Panc1 (cell line): ENCODE measurements at regions not wholly inside any gene's neighbourhood (a gene's known extent, or its start where the extent isn't known, plus 50 kb on each side); places are given as distances from the start of the nearest gene placed in this dataset.
"Not testable (repeated sequence)": the region's sequence is repeated elsewhere in the genome, so short reads cannot be mapped to it uniquely, and the experiment has no call there.

ENCODE experiments used
- ATAC-seq: fragments of 200-7000 bp; cut with Tn5 transposase; 2 replicates; pipeline ENCODE4 v1.9.1; 2020; ENCODE audit warnings: mild to moderate bottlenecking, moderate library complexity
- BruUV-seq: library from RNA; stranded (reverse); fragments of 400-500 nt; replicated peaks from 2 replicates; lab custom pipeline; 2021; lab: Mats Ljungman, UMichigan
- CTCF ChIA-PET: fragments of 300-600 bp; sonication (Branson Sonifier 250); formaldehyde crosslinking; loops from one replicate; lab custom pipeline; 2022; ENCODE audit warnings: antibody characterized with exemption; lab: Charles Lee
- POLR2A ChIA-PET: fragments of 300-600 bp; sonication (Branson Sonifier 250); formaldehyde crosslinking; loops from one replicate; lab custom pipeline; 2022; ENCODE audit warnings: antibody characterized with exemption; lab: Charles Lee
- DNase-seq: peaks from one replicate; pipeline ENCODE4 v3.0.0-alpha.2; 2010; ENCODE audit warnings: low read depth, low spot score
- H3K27ac ChIP-seq: 2 replicates; pipeline ENCODE4 v1.5.1; 2011; ENCODE audit warnings: mild to moderate bottlenecking, low read length, inconsistent platforms
- H3K27me3 ChIP-seq: fragments of 200-500 bp; sonication (Bioruptor generic); 2 replicates; pipeline ENCODE4 v1.6.0; 2014; ENCODE audit warnings: low read length, inconsistent platforms; ENCODE audit not compliant: control insufficient read depth, insufficient read depth
- H3K36me3 ChIP-seq: fragments of 200-500 bp; sonication (Bioruptor generic); 2 replicates; pipeline ENCODE4 v1.5.1; 2014; ENCODE audit warnings: inconsistent platforms, mild to moderate bottlenecking, low read length, moderate library complexity; ENCODE audit not compliant: control insufficient read depth, insufficient read depth
- H3K4me1 ChIP-seq: 2 replicates; pipeline ENCODE4 v1.5.1; 2011; ENCODE audit warnings: inconsistent platforms, mild to moderate bottlenecking, low read length, moderate library complexity; ENCODE audit not compliant: control insufficient read depth, insufficient read depth
- H3K4me3 ChIP-seq, 2 experiments: 2 replicates each; pipeline ENCODE4 v1.5.1; 2011 to 2012; ENCODE audit warnings: low read depth in 2 of 2, low read length in 2 of 2, mild to moderate bottlenecking in 2 of 2, inconsistent platforms in 1 of 2, moderate library complexity in 1 of 2
- H3K9me3 ChIP-seq: fragments of 200-500 bp; sonication (Bioruptor generic); 2 replicates; pipeline ENCODE4 v1.5.1; 2014; ENCODE audit warnings: low read depth, mild to moderate bottlenecking, inconsistent platforms, low read length, moderate library complexity; ENCODE audit not compliant: control insufficient read depth, insufficient read depth
- in situ Hi-C: cut with HindIII; loops from 2 replicates; pipeline ENCODE4 v1.10.0; 2016; ENCODE audit warnings: low sequenced_read_pairs, low pct_unique_long_range_greater_than_20kb
- intact Hi-C: fragments of 100-400 bp; cut with micrococcal nuclease; formaldehyde crosslinking; loops from one replicate; pipeline ENCODE4 v1.10.0; 2022; ENCODE audit not compliant: unreplicated experiment

DNA sequence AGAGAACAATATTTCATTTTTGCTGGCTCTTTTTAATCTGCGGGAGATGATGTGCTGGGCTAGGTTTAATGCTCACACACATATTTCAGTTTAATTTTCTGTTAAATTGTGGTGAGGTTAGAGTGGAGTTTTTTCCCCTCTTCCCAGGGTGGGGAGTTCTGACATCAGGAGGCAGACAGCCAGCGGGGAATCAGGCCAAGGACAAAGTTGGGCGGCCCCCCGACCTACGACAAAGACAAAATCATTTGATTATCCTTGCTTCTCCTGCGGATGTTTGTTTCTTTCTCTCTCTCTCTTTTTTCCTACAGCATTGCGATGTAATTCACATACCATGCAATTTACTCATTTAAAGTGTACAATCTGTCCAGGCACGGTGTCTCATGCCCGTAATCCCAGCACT is 295.9 kb downstream of the NPIPA7 start:
- H3K9me3 ChIP-seq, DNase-seq, H3K4me1 ChIP-seq, CTCF ChIA-PET, BruUV-seq, in situ Hi-C loops, H3K4me3 ChIP-seq, H3K27me3 ChIP-seq, H3K36me3 ChIP-seq, ATAC-seq, POLR2A ChIA-PET, H3K27ac ChIP-seq, intact Hi-C loops: not testable (repeated sequence)

DNA sequence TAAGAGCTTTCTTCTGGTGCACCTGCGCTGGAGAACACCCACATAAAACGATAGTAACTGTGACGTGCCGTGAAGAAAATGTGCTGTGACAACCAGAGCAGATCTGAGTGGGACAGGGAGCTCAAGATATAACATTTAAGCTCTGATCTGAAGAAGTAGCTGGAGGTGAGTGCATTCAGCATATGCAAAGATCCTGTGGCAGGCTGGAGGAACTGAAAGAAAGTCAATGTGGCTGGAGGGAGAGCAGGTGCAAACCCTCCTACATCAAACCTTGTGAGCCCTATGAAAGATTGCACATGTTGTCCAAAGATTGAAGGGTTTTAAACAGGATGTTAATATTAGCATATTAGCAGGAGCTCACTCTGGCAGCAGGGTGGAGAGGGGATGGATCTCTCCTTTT is 342.9 kb downstream of the NPIPA7 start:
- CTCF ChIA-PET, H3K4me1 ChIP-seq, in situ Hi-C loops, intact Hi-C loops, H3K27ac ChIP-seq, H3K9me3 ChIP-seq, POLR2A ChIA-PET, H3K36me3 ChIP-seq, H3K4me3 ChIP-seq, DNase-seq, H3K27me3 ChIP-seq, ATAC-seq, BruUV-seq: not testable (repeated sequence)

DNA sequence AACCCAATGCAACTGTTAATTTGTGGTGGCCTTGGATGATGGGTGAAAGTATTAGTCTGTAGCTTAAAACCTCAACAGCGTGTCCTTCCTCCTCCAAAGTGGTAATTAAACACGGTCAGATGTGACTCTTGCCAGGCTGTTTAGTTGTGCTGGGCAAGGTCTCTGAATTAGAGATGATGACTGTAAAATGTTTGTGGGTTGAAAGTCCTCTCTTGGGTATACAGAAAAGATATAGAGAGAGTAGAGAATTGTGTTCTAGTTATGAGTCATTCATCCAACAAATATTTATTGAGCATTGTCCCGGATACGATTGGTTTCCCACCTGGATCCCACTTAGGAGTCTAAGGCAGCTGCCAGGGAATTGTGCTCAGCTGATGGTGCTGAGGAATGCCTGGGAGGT is 343.7 kb downstream of the NPIPA7 start:
- ATAC-seq, H3K36me3 ChIP-seq, BruUV-seq, H3K4me1 ChIP-seq, H3K27ac ChIP-seq, H3K27me3 ChIP-seq, POLR2A ChIA-PET, H3K9me3 ChIP-seq, in situ Hi-C loops, intact Hi-C loops, H3K4me3 ChIP-seq, CTCF ChIA-PET, DNase-seq: not testable (repeated sequence)

- intact Hi-C loops, H3K4me3 ChIP-seq, H3K36me3 ChIP-seq, ATAC-seq, H3K9me3 ChIP-seq, H3K27ac ChIP-seq, DNase-seq, in situ Hi-C loops, POLR2A ChIA-PET, BruUV-seq, CTCF ChIA-PET, H3K4me1 ChIP-seq, H3K27me3 ChIP-seq: not testable (repeated sequence)
These were observed 345.0 kb downstream of the NPIPA7 start for GRCh38 chr16:16723819-16724519.

DNA sequence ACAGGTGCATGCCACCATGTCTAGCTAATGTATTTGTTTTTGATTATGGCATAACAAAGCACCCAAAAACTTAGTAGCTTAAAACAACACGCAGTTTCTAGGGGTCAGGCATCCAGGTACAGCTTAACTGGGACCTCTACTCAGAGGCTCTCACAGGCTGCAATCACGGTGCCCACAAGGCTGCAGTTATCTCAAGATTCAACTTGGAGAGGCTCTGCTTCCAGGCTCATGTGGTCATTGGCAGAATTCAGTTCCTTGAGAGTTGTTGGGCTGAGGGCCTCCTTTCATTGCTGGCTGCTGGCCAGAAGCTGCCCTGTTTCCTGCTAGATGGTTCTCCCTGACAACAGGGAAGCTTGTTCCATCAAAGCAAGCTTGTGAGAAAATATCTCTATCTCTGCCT is 348.1 kb downstream of the NPIPA7 start:
- ATAC-seq, in situ Hi-C loops: not testable (repeated sequence)

GRCh38 chr16:16742573-16742972 is 363.6 kb downstream of the NPIPA7 start:
- CTCF ChIA-PET, H3K27ac ChIP-seq, BruUV-seq, ATAC-seq, H3K4me3 ChIP-seq, in situ Hi-C loops, H3K9me3 ChIP-seq, DNase-seq, intact Hi-C loops, POLR2A ChIA-PET, H3K4me1 ChIP-seq, H3K36me3 ChIP-seq, H3K27me3 ChIP-seq: not testable (repeated sequence)

More for the DNA sequence above, 348.1 kb downstream of the NPIPA7 start:
- H3K4me3 ChIP-seq, H3K36me3 ChIP-seq, H3K9me3 ChIP-seq, H3K4me1 ChIP-seq, intact Hi-C loops, BruUV-seq, DNase-seq, POLR2A ChIA-PET, CTCF ChIA-PET, H3K27me3 ChIP-seq, H3K27ac ChIP-seq: not testable (repeated sequence)

DNA sequence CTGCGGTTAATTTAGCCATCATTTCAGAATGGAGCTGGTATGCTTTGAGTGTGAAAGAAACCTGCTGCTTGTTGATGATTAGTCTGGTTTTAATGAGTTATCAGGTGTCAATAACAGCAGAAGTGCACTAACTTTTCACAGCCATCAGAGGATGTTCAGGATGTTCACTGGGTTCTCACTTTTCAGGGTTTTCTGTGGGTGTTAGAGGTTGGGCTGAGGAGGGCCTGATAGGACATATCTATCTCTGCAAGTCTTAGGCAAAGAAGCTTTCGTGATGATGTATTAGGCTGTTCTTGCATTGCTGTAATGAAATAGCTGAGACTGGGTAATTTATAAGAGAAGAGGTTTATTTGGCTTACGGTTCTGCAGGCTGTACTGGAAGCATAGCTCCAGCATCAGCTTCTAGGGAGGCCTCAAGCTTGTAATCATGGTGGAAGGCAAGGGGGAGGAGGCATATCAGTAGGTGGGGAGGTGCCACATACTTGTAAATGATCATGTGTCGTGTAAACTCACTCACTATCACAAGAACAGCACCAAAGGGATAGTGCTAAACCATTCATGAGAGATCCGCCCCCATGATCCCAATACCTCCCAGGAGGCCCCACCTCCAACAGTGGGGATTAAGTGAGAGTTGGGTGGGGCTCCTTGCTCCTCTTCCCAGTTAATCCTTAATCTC is 376.2 kb downstream of the NPIPA7 start:
- H3K4me3 ChIP-seq, H3K4me1 ChIP-seq, ATAC-seq, DNase-seq, H3K27ac ChIP-seq, BruUV-seq, H3K36me3 ChIP-seq, H3K9me3 ChIP-seq, POLR2A ChIA-PET, CTCF ChIA-PET, intact Hi-C loops, H3K27me3 ChIP-seq, in situ Hi-C loops: not testable (repeated sequence)
